ENCODE measurements at regions not wholly inside any gene's neighbourhood (a gene's known extent, or its start where the extent isn't known, plus 50 kb on each side); places are given as distances from the start of the nearest gene placed in this dataset.

DNA sequence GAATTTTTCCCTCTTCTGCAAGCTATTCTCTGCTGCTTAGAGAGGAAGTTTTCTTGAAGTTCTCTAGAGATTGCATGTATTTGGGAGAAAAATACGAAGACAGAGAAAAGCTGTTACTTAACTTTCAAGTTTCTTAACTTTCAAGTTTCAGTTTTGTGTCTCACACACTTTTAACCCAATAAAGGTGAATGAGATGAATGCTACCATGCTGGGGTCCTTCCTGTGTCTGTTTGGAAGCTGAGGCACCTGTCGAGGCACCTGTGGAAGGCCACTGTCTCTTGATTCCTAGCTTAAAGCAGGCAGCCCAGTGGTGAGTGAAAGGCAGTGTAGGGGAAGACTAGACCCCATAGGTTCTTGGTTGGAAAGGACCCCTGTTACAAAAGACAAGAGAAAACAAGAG lies 372.8 kb upstream of the JARID2 start:
- Histone ChIP-seq H3K36me3 (ENCODE audit: control insufficient read depth, insufficient read depth, low read length) (no peaks in the 10 kb centered on the region), H3K27me3 (ENCODE audit: control insufficient read depth, insufficient read depth, low read length) (no peaks in the 10 kb centered on the region), H3K4me3 (ENCODE audit: low read depth in 2 of 2, low read length in 2 of 2) (no peak overlapping the region), H3K27ac (ENCODE audit: low read length) (no peak overlapping the region), H3K4me1 (ENCODE audit: control insufficient read depth, insufficient read depth, low read length) (no peaks in the 10 kb centered on the region), H3K9me3 (ENCODE audit: control insufficient read depth, insufficient read depth, low read depth, low read length) (no peaks in the 10 kb centered on the region)
- TF ChIP-seq POLR2AphosphoS5 (IDR thresholded peaks at IDR 0.05; ENCODE audit: low read depth, low read length): no peak
- no peak for TF ChIP-seq SIN3A (IDR thresholded peaks at IDR 0.05; ENCODE audit: borderline replicate concordance, insufficient read depth, low read depth, low read length)
- TF ChIP-seq, protein P1, sequence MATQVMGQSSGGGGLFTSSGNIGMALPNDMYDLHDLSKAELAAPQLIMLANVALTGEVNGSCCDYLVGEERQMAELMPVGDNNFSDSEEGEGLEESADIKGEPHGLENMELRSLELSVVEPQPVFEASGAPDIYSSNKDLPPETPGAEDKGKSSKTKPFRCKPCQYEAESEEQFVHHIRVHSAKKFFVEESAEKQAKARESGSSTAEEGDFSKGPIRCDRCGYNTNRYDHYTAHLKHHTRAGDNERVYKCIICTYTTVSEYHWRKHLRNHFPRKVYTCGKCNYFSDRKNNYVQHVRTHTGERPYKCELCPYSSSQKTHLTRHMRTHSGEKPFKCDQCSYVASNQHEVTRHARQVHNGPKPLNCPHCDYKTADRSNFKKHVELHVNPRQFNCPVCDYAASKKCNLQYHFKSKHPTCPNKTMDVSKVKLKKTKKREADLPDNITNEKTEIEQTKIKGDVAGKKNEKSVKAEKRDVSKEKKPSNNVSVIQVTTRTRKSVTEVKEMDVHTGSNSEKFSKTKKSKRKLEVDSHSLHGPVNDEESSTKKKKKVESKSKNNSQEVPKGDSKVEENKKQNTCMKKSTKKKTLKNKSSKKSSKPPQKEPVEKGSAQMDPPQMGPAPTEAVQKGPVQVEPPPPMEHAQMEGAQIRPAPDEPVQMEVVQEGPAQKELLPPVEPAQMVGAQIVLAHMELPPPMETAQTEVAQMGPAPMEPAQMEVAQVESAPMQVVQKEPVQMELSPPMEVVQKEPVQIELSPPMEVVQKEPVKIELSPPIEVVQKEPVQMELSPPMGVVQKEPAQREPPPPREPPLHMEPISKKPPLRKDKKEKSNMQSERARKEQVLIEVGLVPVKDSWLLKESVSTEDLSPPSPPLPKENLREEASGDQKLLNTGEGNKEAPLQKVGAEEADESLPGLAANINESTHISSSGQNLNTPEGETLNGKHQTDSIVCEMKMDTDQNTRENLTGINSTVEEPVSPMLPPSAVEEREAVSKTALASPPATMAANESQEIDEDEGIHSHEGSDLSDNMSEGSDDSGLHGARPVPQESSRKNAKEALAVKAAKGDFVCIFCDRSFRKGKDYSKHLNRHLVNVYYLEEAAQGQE (IDR thresholded peaks at IDR 0.05; ENCODE audit: insufficient read depth in 1 of 2, low read depth in 2 of 2, low read length in 1 of 2): no peak
- TF ChIP-seq, protein P2, sequence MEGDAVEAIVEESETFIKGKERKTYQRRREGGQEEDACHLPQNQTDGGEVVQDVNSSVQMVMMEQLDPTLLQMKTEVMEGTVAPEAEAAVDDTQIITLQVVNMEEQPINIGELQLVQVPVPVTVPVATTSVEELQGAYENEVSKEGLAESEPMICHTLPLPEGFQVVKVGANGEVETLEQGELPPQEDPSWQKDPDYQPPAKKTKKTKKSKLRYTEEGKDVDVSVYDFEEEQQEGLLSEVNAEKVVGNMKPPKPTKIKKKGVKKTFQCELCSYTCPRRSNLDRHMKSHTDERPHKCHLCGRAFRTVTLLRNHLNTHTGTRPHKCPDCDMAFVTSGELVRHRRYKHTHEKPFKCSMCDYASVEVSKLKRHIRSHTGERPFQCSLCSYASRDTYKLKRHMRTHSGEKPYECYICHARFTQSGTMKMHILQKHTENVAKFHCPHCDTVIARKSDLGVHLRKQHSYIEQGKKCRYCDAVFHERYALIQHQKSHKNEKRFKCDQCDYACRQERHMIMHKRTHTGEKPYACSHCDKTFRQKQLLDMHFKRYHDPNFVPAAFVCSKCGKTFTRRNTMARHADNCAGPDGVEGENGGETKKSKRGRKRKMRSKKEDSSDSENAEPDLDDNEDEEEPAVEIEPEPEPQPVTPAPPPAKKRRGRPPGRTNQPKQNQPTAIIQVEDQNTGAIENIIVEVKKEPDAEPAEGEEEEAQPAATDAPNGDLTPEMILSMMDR (IDR thresholded peaks at IDR 0.05): no peak
- no peak for TF ChIP-seq TCF7L2 (IDR thresholded peaks at IDR 0.05; ENCODE audit: low read depth, low read length)
- ATAC-seq (no peak), DNase-seq (ENCODE audit: low read depth, low spot score) (no peak)
- no TSS peak for BruUV-seq (replicated peaks)
- intact Hi-C loops (cut with micrococcal nuclease; ENCODE audit: unreplicated experiment): no loop called here
- ChIA-PET CTCF (no interaction called here), POLR2A (no interaction called here)
- in situ Hi-C loops (cut with HindIII; ENCODE audit: low pct_unique_long_range_greater_than_20kb, low sequenced_read_pairs): no loop called here

DNA sequence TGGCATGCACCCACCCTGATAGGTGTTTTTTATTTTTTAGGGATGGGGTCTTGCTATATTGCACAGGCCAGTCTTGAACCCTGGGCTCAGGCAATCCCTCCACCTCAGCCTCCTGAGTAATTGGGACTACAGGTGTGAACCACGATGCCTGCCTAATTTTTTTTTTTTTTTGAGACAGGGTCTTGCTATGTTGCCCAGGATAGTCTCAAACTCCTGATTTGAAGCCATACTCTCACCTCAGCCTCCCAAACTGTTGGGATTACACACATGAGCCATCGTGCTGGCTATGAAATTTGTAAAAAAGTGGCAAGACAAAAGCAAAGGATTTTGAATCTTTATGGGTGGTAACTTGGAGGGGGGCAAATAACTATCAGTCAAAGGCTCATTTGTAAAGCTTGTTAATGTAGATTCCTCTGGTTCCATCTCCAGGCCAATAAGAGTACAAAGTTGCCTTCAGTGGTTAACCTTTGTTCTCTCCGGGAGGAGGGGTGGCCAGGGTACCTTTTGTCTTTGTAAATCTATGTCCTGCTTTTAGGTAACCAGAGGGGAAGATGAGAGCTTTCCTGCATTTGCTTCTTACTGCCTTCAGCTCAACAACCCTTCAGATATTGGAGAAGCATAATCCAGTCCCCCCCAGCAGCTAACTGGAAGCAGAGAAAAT lies 372.0 kb upstream of the JARID2 start:
- TF ChIP-seq, protein P1 (IDR thresholded peaks at IDR 0.05; ENCODE audit: insufficient read depth in 1 of 2, low read depth in 2 of 2, low read length in 1 of 2): no peak
- TF ChIP-seq SIN3A (IDR thresholded peaks at IDR 0.05; ENCODE audit: borderline replicate concordance, insufficient read depth, low read depth, low read length) (no peak), TCF7L2 (IDR thresholded peaks at IDR 0.05; ENCODE audit: low read depth, low read length) (no peak), POLR2AphosphoS5 (IDR thresholded peaks at IDR 0.05; ENCODE audit: low read depth, low read length) (no peak)
- TF ChIP-seq, protein P2 (IDR thresholded peaks at IDR 0.05): no peak
- intact Hi-C loops (cut with micrococcal nuclease; ENCODE audit: unreplicated experiment) (no loop called here), in situ Hi-C loops (cut with HindIII; ENCODE audit: low pct_unique_long_range_greater_than_20kb, low sequenced_read_pairs) (no loop called here)
- DNase-seq (ENCODE audit: low read depth, low spot score): no peak
- Histone ChIP-seq H3K36me3 (ENCODE audit: control insufficient read depth, insufficient read depth, low read length) (no peaks in the 10 kb centered on the region), H3K9me3 (ENCODE audit: control insufficient read depth, insufficient read depth, low read depth, low read length) (no peaks in the 10 kb centered on the region), H3K4me3 (ENCODE audit: low read depth in 2 of 2, low read length in 2 of 2) (no peak overlapping the region), H3K27me3 (ENCODE audit: control insufficient read depth, insufficient read depth, low read length) (no peaks in the 10 kb centered on the region), H3K27ac (ENCODE audit: low read length) (no peak overlapping the region), H3K4me1 (ENCODE audit: control insufficient read depth, insufficient read depth, low read length) (no peaks in the 10 kb centered on the region)
- CTCF ChIA-PET: no interaction called here
- POLR2A ChIA-PET: no interaction called here
- no peak for ATAC-seq
- no TSS peak for BruUV-seq (replicated peaks)
